Calu3 (cell line): ENCODE measurements at regions not wholly inside any gene's neighbourhood (a gene's known extent, or its start where the extent isn't known, plus 50 kb on each side); places are given as distances from the start of the nearest gene placed in this dataset.
A peak's percentile ranks its signal among the peaks of the same experiment; 100 is the strongest.

Source experiments
- BruUV-seq: library from RNA; stranded (reverse); fragments of 400-500 nt; replicated peaks from 2 replicates; lab custom pipeline; 2021; lab: Mats Ljungman, UMichigan
- CTCF ChIA-PET: fragments of 300-600 bp; sonication (Branson Sonifier 250); formaldehyde crosslinking; loops from one replicate; lab custom pipeline; 2022; ENCODE audit warnings: antibody characterized with exemption; lab: Charles Lee
- DNase-seq: peaks from one replicate; pipeline ENCODE4 v3.0.0; 2022
- H3K27ac Mint-ChIP-seq: one replicate; pipeline ENCODE4 v1.8.0; 2022; ENCODE audit warnings: mixed read lengths; ENCODE audit not compliant: unreplicated experiment
- H3K27me3 Mint-ChIP-seq: one replicate; pipeline ENCODE4 v1.8.0; 2022; ENCODE audit warnings: mixed read lengths; ENCODE audit not compliant: unreplicated experiment
- H3K36me3 Mint-ChIP-seq: one replicate; pipeline ENCODE4 v1.8.0; 2022; ENCODE audit warnings: mild to moderate bottlenecking, moderate library complexity, mixed read lengths; ENCODE audit not compliant: insufficient read depth, unreplicated experiment
- H3K4me1 Mint-ChIP-seq: one replicate; pipeline ENCODE4 v1.8.0; 2022; ENCODE audit warnings: mild to moderate bottlenecking, low read depth, mixed read lengths; ENCODE audit not compliant: unreplicated experiment
- H3K4me3 Mint-ChIP-seq: one replicate; pipeline ENCODE4 v1.8.0; 2022; ENCODE audit warnings: mild to moderate bottlenecking, low read depth, moderate library complexity, mixed read lengths; ENCODE audit not compliant: unreplicated experiment
- H3K9me3 Mint-ChIP-seq: one replicate; pipeline ENCODE4 v1.8.0; 2022; ENCODE audit warnings: low read depth, mixed read lengths; ENCODE audit not compliant: unreplicated experiment
- intact Hi-C: fragments of 100-400 bp; cut with micrococcal nuclease; formaldehyde crosslinking; loops from one replicate; pipeline ENCODE4 v1.10.0; 2022; ENCODE audit not compliant: unreplicated experiment
- TF ChIP-seq, protein P1 (sequence below): fragments of 200-600 bp; IDR thresholded peaks from one replicate; pipeline ENCODE4 v1.8.0; 2022; ENCODE audit warnings: antibody characterized with exemption; ENCODE audit not compliant: unreplicated experiment

GRCh38 chr4:153064571-153064970, 128.4 kb downstream of the FHDC1 start:
- no peak overlapping the region for H3K27ac Mint-ChIP-seq
- no peak for DNase-seq
- TF ChIP-seq, protein P1, sequence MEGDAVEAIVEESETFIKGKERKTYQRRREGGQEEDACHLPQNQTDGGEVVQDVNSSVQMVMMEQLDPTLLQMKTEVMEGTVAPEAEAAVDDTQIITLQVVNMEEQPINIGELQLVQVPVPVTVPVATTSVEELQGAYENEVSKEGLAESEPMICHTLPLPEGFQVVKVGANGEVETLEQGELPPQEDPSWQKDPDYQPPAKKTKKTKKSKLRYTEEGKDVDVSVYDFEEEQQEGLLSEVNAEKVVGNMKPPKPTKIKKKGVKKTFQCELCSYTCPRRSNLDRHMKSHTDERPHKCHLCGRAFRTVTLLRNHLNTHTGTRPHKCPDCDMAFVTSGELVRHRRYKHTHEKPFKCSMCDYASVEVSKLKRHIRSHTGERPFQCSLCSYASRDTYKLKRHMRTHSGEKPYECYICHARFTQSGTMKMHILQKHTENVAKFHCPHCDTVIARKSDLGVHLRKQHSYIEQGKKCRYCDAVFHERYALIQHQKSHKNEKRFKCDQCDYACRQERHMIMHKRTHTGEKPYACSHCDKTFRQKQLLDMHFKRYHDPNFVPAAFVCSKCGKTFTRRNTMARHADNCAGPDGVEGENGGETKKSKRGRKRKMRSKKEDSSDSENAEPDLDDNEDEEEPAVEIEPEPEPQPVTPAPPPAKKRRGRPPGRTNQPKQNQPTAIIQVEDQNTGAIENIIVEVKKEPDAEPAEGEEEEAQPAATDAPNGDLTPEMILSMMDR = no peak
- CTCF ChIA-PET = no interaction called here
- intact Hi-C loops = no loop called here
- H3K36me3 Mint-ChIP-seq = no peaks in the 10 kb centered on the region
- no peak overlapping the region for H3K4me3 Mint-ChIP-seq
- H3K27me3 Mint-ChIP-seq = peaks cover 10% of the 10 kb centered on the region
- no peaks in the 10 kb centered on the region for H3K9me3 Mint-ChIP-seq
- BruUV-seq = no TSS peak
- peaks cover 9% of the 10 kb centered on the region for H3K4me1 Mint-ChIP-seq

GRCh38 chr4:153065276-153065675, 129.2 kb downstream of the FHDC1 start:
- CTCF ChIA-PET = no interaction called here

DNA sequence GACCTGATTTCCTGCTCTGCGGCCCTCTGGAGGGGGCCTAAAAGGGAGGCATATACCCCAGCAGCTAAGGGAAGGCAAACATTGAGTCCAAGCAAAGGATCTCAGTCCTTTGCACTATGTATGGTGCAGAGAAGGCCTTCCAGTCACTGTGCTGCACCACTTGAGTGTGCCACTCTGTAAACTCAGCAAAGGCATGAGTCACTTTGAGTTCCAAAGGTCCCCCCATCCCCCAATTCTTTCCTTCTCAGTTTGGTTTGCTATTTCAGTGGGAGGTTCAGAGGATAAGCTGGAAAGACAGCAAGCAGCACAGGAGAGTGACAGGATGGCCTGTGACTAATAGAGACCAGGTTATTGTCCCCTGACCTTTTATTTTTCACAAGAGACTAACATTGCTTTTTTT, 131.3 kb downstream of the FHDC1 start:
- H3K4me1 Mint-ChIP-seq = peaks cover 12% of the 10 kb centered on the region
- H3K36me3 Mint-ChIP-seq = no peaks in the 10 kb centered on the region
- TF ChIP-seq, protein P1 = no peak
- intact Hi-C loops = no loop called here
- no peak overlapping the region for H3K4me3 Mint-ChIP-seq
- DNase-seq = peak; percentile 28
- CTCF ChIA-PET = no interaction called here
- H3K27me3 Mint-ChIP-seq = no peaks in the 10 kb centered on the region
- BruUV-seq = no TSS peak
- no peaks in the 10 kb centered on the region for H3K9me3 Mint-ChIP-seq
- H3K27ac Mint-ChIP-seq = no peak overlapping the region

More at GRCh38 chr4:153065276-153065675, 129.2 kb downstream of the FHDC1 start:
- BruUV-seq = no TSS peak
- no peak overlapping the region for H3K27ac Mint-ChIP-seq
- H3K9me3 Mint-ChIP-seq = no peaks in the 10 kb centered on the region
- H3K4me3 Mint-ChIP-seq = no peak overlapping the region
- H3K36me3 Mint-ChIP-seq = no peaks in the 10 kb centered on the region
- H3K4me1 Mint-ChIP-seq = peaks cover 9% of the 10 kb centered on the region
- H3K27me3 Mint-ChIP-seq = peaks cover 3% of the 10 kb centered on the region
- no peak for DNase-seq
- TF ChIP-seq, protein P1 = no peak
- intact Hi-C loops = no loop called here

DNA sequence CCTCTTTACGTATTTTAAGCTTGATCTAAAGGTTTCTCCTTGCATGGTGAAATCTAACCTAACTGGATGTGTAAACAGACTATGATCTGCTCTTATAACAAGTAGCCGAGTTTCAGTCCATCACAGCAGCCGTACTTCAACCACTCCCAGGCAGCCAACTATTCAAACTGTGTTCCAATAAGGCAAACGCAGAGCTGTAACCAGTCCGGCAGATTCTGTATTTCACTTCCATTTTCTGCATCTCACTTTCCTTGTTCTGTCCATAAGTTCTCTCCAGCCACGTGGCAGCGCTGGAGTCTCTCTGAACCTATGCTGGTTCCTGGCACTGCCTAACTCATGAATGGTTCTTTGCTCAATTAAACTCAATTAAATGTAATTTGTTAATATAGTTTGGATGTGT, 132.6 kb downstream of the FHDC1 start:
- BruUV-seq = no TSS peak
- no peaks in the 10 kb centered on the region for H3K9me3 Mint-ChIP-seq
- intact Hi-C loops = no loop called here

More for the DNA sequence above, 132.6 kb downstream of the FHDC1 start:
- Mint-ChIP-seq H3K27ac (no peak overlapping the region), H3K27me3 (no peaks in the 10 kb centered on the region), H3K36me3 (no peaks in the 10 kb centered on the region), H3K4me3 (no peak overlapping the region), H3K4me1 (peaks cover 19% of the 10 kb centered on the region)
- no peak for DNase-seq
- TF ChIP-seq, protein P1 = no peak
- CTCF ChIA-PET = no interaction called here
